NCI-H2196 treated with DMSO at 0.1 percent for 48 hours (cell line): ENCODE measurements at regions not wholly inside any gene's neighbourhood (a gene's known extent, or its start where the extent isn't known, plus 50 kb on each side); places are given as distances from the start of the nearest gene placed in this dataset.

Experiments
- DNase-seq: peaks from one replicate; lab custom pipeline; 2025; ENCODE audit not compliant: unreplicated experiment; lab: John Stamatoyannopoulos, UW

- DNase-seq = no peak
These were observed 140.6 kb downstream of the IRS2 start for GRCh38 chr13:109645831-109646230.

GRCh38 chr13:109644956-109645355 is 141.4 kb downstream of the IRS2 start:
- DNase-seq = no peak

GRCh38 chr13:109644069-109644750 is 142.2 kb downstream of the IRS2 start:
- no peak for DNase-seq

- no peak for DNase-seq
These were observed 144.0 kb downstream of the IRS2 start for GRCh38 chr13:109642358-109642757.

- DNase-seq = no peak
These were observed 149.6 kb downstream of the IRS2 start for GRCh38 chr13:109636736-109637135.

- no peak for DNase-seq
These were observed 155.3 kb downstream of the IRS2 start for GRCh38 chr13:109631069-109631468.

GRCh38 chr13:109630271-109630670 is 156.1 kb downstream of the IRS2 start:
- DNase-seq = no peak

- DNase-seq = no peak
These were observed 156.6 kb downstream of the IRS2 start for GRCh38 chr13:109629737-109630136.

- no peak for DNase-seq
These were observed 158.1 kb downstream of the IRS2 start for GRCh38 chr13:109628251-109628699.

- no peak for DNase-seq
These were observed 158.7 kb downstream of the IRS2 start for GRCh38 chr13:109627649-109628048.

- no peak for DNase-seq
These were observed 159.8 kb downstream of the IRS2 start for GRCh38 chr13:109626386-109627171.

GRCh38 chr13:109625156-109625555 is 161.2 kb downstream of the IRS2 start:
- no peak for DNase-seq

- no peak for DNase-seq
These were observed 164.4 kb downstream of the IRS2 start for GRCh38 chr13:109622006-109622405.

GRCh38 chr13:109615721-109616420 is 170.5 kb downstream of the IRS2 start:
- DNase-seq = no peak

- no peak for DNase-seq
These were observed 174.3 kb downstream of the IRS2 start for GRCh38 chr13:109611912-109612691.

GRCh38 chr13:109610517-109610916 is 175.9 kb downstream of the IRS2 start:
- no peak for DNase-seq

GRCh38 chr13:109608503-109608902 is 177.9 kb downstream of the IRS2 start:
- no peak for DNase-seq

- no peak for DNase-seq
These were observed 178.3 kb downstream of the IRS2 start for GRCh38 chr13:109608059-109608458.

- no peak for DNase-seq
These were observed 179.9 kb downstream of the IRS2 start for GRCh38 chr13:109606520-109606919.

- DNase-seq = no peak
These were observed 180.5 kb downstream of the IRS2 start for GRCh38 chr13:109605846-109606245.

GRCh38 chr13:109604894-109605293 is 181.5 kb downstream of the IRS2 start:
- no peak for DNase-seq
